ENCODE measurements at regions not wholly inside any gene's neighbourhood (a gene's known extent, or its start where the extent isn't known, plus 50 kb on each side); places are given as distances from the start of the nearest gene placed in this dataset.

GRCh38 chr6:76441875-76442274, 369.4 kb upstream of the IMPG1 start:
- no peak for TF ChIP-seq CTCF (IDR thresholded peaks at IDR 0.05)
- no peaks in the 10 kb centered on the region for H3K27me3 ChIP-seq
- no peak overlapping the region for H3K4me3 ChIP-seq
- ATAC-seq (no peak), DNase-seq (no peak)
- intact Hi-C loops (cut with DNase I) = no loop called here
- H3K9me3 ChIP-seq = no peaks in the 10 kb centered on the region
- H3K27ac ChIP-seq = no peak overlapping the region
- no peaks in the 10 kb centered on the region for H3K36me3 ChIP-seq
- H3K4me1 ChIP-seq = no peaks in the 10 kb centered on the region

- H3K9me3 ChIP-seq = no peaks in the 10 kb centered on the region
- no peaks in the 10 kb centered on the region for H3K36me3 ChIP-seq
- H3K27ac ChIP-seq = no peak overlapping the region
- H3K4me1 ChIP-seq = no peaks in the 10 kb centered on the region
- ATAC-seq (no peak), DNase-seq (no peak)
- H3K4me3 ChIP-seq = no peak overlapping the region
- no peaks in the 10 kb centered on the region for H3K27me3 ChIP-seq
- intact Hi-C loops (cut with DNase I) = no loop called here
- TF ChIP-seq CTCF (IDR thresholded peaks at IDR 0.05) = no peak
Measured at GRCh38 chr6:76439811-76440210, 367.3 kb upstream of the IMPG1 start.

GRCh38 chr6:76438768-76439167, 366.3 kb upstream of the IMPG1 start:
- no peak for DNase-seq
- TF ChIP-seq CTCF (IDR thresholded peaks at IDR 0.05) = no peak
- Histone ChIP-seq H3K27ac (no peak overlapping the region), H3K36me3 (no peaks in the 10 kb centered on the region), H3K4me1 (no peaks in the 10 kb centered on the region), H3K27me3 (no peaks in the 10 kb centered on the region), H3K4me3 (no peak overlapping the region), H3K9me3 (no peaks in the 10 kb centered on the region)
- ATAC-seq = no peak
- intact Hi-C loops (cut with DNase I) = no loop called here

GRCh38 chr6:76435174-76435573, 362.7 kb upstream of the IMPG1 start:
- H3K4me3 ChIP-seq = no peak overlapping the region
- ATAC-seq (no peak), DNase-seq (no peak)
- intact Hi-C loops (cut with DNase I) = no loop called here
- H3K36me3 ChIP-seq = no peaks in the 10 kb centered on the region
- H3K27me3 ChIP-seq = no peaks in the 10 kb centered on the region
- no peaks in the 10 kb centered on the region for H3K4me1 ChIP-seq
- no peaks in the 10 kb centered on the region for H3K9me3 ChIP-seq
- H3K27ac ChIP-seq = no peak overlapping the region
- TF ChIP-seq CTCF (IDR thresholded peaks at IDR 0.05) = no peak

GRCh38 chr6:76422511-76423213, 350.2 kb upstream of the IMPG1 start:
- Histone ChIP-seq H3K27me3 (no peaks in the 10 kb centered on the region), H3K27ac (no peak overlapping the region), H3K4me1 (no peaks in the 10 kb centered on the region), H3K4me3 (no peak overlapping the region), H3K36me3 (no peaks in the 10 kb centered on the region), H3K9me3 (no peaks in the 10 kb centered on the region)
- ATAC-seq (no peak), DNase-seq (no peak)
- TF ChIP-seq CTCF (IDR thresholded peaks at IDR 0.05) = no peak
- intact Hi-C loops (cut with DNase I) = no loop called here

GRCh38 chr6:76420094-76420493, 347.6 kb upstream of the IMPG1 start:
- H3K36me3 ChIP-seq = no peaks in the 10 kb centered on the region
- no peaks in the 10 kb centered on the region for H3K27me3 ChIP-seq
- H3K4me1 ChIP-seq = no peaks in the 10 kb centered on the region
- no peak overlapping the region for H3K4me3 ChIP-seq
- no peak overlapping the region for H3K27ac ChIP-seq
- no peaks in the 10 kb centered on the region for H3K9me3 ChIP-seq
- DNase-seq (no peak), ATAC-seq (no peak)
- intact Hi-C loops (cut with DNase I) = no loop called here
- TF ChIP-seq CTCF (IDR thresholded peaks at IDR 0.05) = no peak
